Brain microvascular endothelial cell (primary cell): ENCODE measurements at regions not wholly inside any gene's neighbourhood (a gene's known extent, or its start where the extent isn't known, plus 50 kb on each side); places are given as distances from the start of the nearest gene placed in this dataset.

Source experiments
- DNase-seq: peaks from one replicate; pipeline ENCODE4 v3.0.0-alpha.2; 2020
- H3K27ac ChIP-seq: fragments of 250-450 bp; sonication (Bioruptor Pico); 2 replicates; pipeline ENCODE4 v1.5.1; 2020; ENCODE audit warnings: mild to moderate bottlenecking, moderate library complexity
- H3K27me3 ChIP-seq: fragments of 250-450 bp; sonication (Bioruptor Pico); replicated peaks from 2 replicates; pipeline ENCODE4 v1.5.1; 2020; ENCODE audit warnings: mild to moderate bottlenecking
- H3K36me3 ChIP-seq: fragments of 250-450 bp; sonication (Bioruptor Pico); replicated peaks from 2 replicates; pipeline ENCODE4 v1.5.1; 2020; ENCODE audit warnings: mild to moderate bottlenecking
- H3K4me3 ChIP-seq: 2 replicates; pipeline ENCODE4 v1.5.1; 2011; ENCODE audit warnings: low read depth, mild to moderate bottlenecking, control low read depth, low read length, moderate library complexity
- CTCF ChIP-seq: IDR thresholded peaks from 2 replicates; pipeline ENCODE4 v1.5.1; 2011; ENCODE audit warnings: low read depth, mild to moderate bottlenecking, moderate library complexity, low read length, control low read depth, inconsistent platforms; ENCODE audit errors: missing control alignments
- in situ Hi-C: cut with HindIII; loops from 2 replicates; pipeline ENCODE4 v1.10.0; 2017; ENCODE audit warnings: low sequenced_read_pairs, low pct_ligation_motif_present

GRCh38 chr1:79682478-79682877, 675.9 kb upstream of the ADGRL4 start:
- Histone ChIP-seq H3K4me3 (no peak overlapping the region), H3K27me3 (no peaks in the 10 kb centered on the region), H3K36me3 (no peaks in the 10 kb centered on the region), H3K27ac (no peak overlapping the region)
- no peak for DNase-seq
- TF ChIP-seq CTCF = no peak
- in situ Hi-C loops = no loop called here

- in situ Hi-C loops = no loop called here
- DNase-seq = no peak
- Histone ChIP-seq H3K27me3 (no peaks in the 10 kb centered on the region), H3K27ac (no peak overlapping the region), H3K36me3 (no peaks in the 10 kb centered on the region), H3K4me3 (no peak overlapping the region)
- no peak for TF ChIP-seq CTCF
Measured at GRCh38 chr1:79681382-79681781, 674.9 kb upstream of the ADGRL4 start.

- Histone ChIP-seq H3K4me3 (no peak overlapping the region), H3K27me3 (no peaks in the 10 kb centered on the region), H3K36me3 (no peaks in the 10 kb centered on the region), H3K27ac (no peak overlapping the region)
- no peak for TF ChIP-seq CTCF
- no peak for DNase-seq
- in situ Hi-C loops = no loop called here
Measured at GRCh38 chr1:79679916-79680315, 673.4 kb upstream of the ADGRL4 start.

GRCh38 chr1:79667848-79668696, 661.5 kb upstream of the ADGRL4 start:
- TF ChIP-seq CTCF = no peak
- H3K27me3 ChIP-seq = no peaks in the 10 kb centered on the region
- in situ Hi-C loops = no loop called here
- no peaks in the 10 kb centered on the region for H3K36me3 ChIP-seq
- H3K4me3 ChIP-seq = no peak overlapping the region
- no peak for DNase-seq
- H3K27ac ChIP-seq = no peak overlapping the region

- no peak for TF ChIP-seq CTCF
- in situ Hi-C loops = no loop called here
- no peak overlapping the region for H3K4me3 ChIP-seq
- H3K27me3 ChIP-seq = no peaks in the 10 kb centered on the region
- H3K36me3 ChIP-seq = no peaks in the 10 kb centered on the region
- no peak for DNase-seq
- H3K27ac ChIP-seq = no peak overlapping the region
Measured at GRCh38 chr1:79667166-79667565, 660.6 kb upstream of the ADGRL4 start.

- H3K36me3 ChIP-seq = no peaks in the 10 kb centered on the region
- DNase-seq = peak; percentile 0
- in situ Hi-C loops = no loop called here
- H3K27me3 ChIP-seq = no peaks in the 10 kb centered on the region
- no peak overlapping the region for H3K27ac ChIP-seq
- no peak for TF ChIP-seq CTCF
- no peak overlapping the region for H3K4me3 ChIP-seq
Measured at GRCh38 chr1:79663916-79664315, 657.4 kb upstream of the ADGRL4 start.
